VCaP (cell line): ENCODE measurements at regions not wholly inside any gene's neighbourhood (a gene's known extent, or its start where the extent isn't known, plus 50 kb on each side); places are given as distances from the start of the nearest gene placed in this dataset.

ENCODE experiments used
- H3K27ac ChIP-seq: fragments of 450-650 bp; 2 replicates; pipeline ENCODE4 v1.5.1; 2017
- CTCF ChIP-seq: fragments of 450-650 bp; conservative IDR thresholded peaks from 2 replicates; pipeline ENCODE4 v1.5.1; 2017; ENCODE audit warnings: mild to moderate bottlenecking, moderate library complexity

- no peak overlapping the region for H3K27ac ChIP-seq
- TF ChIP-seq CTCF, result no peak
Observed at GRCh38 chr2:180450841-180451240, 443.7 kb upstream of the CWC22 start.

- no peak for TF ChIP-seq CTCF
- H3K27ac ChIP-seq, result no peak overlapping the region
Observed at GRCh38 chr2:180449171-180449915, 442.2 kb upstream of the CWC22 start.

GRCh38 chr2:180446492-180446891 lies 439.4 kb upstream of the CWC22 start:
- no peak for TF ChIP-seq CTCF
- H3K27ac ChIP-seq, result no peak overlapping the region

- H3K27ac ChIP-seq, result no peak overlapping the region
- no peak for TF ChIP-seq CTCF
Observed at GRCh38 chr2:180443888-180444287, 436.8 kb upstream of the CWC22 start.

GRCh38 chr2:180442860-180443644 lies 436.0 kb upstream of the CWC22 start:
- no peak for TF ChIP-seq CTCF
- H3K27ac ChIP-seq, result no peak overlapping the region

GRCh38 chr2:180419212-180419611 lies 412.1 kb upstream of the CWC22 start:
- TF ChIP-seq CTCF, result no peak
- H3K27ac ChIP-seq, result no peak overlapping the region

- TF ChIP-seq CTCF, result no peak
- no peak overlapping the region for H3K27ac ChIP-seq
Observed at GRCh38 chr2:180416627-180417026, 409.5 kb upstream of the CWC22 start.
